Eye (tissue), 1 donor: ENCODE measurements at regions not wholly inside any gene's neighbourhood (a gene's known extent, or its start where the extent isn't known, plus 50 kb on each side); places are given as distances from the start of the nearest gene placed in this dataset.
A peak's percentile ranks its signal among the peaks of the same experiment; 100 is the strongest.
"Not testable (repeated sequence)": the region's sequence is repeated elsewhere in the genome, so short reads cannot be mapped to it uniquely, and the experiment has no call there.

ENCODE experiments used
- DNase-seq: peaks from one replicate; pipeline ENCODE4 v3.0.0-alpha.2; 2015

DNA sequence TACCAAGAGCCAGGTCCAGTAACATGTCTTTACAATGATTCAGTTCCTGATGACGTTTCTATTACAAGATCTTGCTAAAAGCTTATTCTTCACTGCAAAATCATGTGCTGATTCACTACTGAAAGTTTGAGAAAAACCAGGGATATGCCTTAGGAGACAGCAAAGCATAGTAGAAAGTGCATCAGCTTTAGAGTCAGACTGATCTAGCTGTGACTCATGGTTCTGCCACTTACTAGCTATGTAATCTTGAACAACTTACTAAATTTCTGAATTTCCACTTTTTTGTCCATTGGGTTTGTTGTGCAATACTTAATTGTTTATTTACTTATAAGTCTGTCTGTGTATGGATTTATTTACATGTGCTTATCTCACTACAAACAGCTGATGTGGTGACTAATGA lies 198.5 kb upstream of the RSPO3 start:
- no peak for DNase-seq

DNA sequence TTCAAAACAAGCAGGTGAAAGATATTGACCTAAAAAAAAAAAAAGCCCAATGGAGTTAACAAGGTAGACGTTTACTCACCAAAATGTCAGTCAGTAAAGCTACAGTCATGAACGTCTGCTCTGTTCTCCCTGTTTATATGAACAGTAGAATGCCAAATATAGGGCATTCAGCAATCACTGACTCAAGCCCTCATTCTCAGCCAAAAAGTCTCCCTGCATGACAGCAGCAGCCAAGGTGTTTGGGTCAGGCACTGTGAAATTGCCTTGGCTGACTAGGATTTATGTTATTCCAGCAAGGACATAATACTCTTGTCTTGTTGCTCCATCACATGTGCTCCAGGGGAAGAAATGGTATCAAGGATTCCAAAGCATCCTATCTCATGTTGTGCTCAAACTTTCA lies 194.7 kb upstream of the RSPO3 start:
- DNase-seq = no peak

DNA sequence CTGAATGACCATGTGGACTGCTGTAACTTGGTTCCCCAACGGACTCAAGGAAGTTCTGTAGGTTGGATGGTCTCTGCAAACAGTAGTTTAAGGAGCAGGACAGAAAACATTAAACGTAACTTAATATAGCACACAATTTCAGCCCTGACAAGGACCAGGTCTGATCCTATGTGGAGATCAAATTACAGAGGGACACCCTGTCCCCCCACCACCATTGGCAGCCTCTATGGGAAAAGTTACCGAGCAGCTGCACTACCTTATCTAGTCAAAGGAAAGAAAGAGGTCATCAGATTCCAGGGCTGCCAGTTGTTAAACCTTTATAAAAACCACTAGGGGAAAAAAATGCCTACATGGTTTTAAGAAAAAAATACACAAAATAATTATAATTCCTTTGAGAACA lies 191.5 kb upstream of the RSPO3 start:
- no peak for DNase-seq

DNA sequence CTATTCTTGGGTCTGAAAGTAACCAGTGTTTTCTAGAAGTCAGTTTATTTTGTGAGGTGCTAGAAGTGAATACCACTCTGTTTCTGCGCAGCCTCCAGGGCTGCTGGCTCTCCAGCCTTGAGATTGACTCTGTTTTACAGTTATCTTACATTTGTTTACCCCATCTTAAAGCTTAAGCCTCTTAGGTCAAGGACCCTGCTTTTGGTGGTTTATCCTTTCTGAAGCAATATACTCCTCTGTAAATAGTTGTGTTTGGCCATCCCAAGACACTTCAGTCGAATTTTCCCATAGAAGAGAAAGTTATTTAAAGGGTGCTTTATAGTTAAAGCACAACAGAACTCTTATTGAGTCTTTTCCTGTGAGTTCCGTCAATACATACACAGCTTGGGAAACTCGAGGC lies 190.6 kb upstream of the RSPO3 start:
- no peak for DNase-seq

DNA sequence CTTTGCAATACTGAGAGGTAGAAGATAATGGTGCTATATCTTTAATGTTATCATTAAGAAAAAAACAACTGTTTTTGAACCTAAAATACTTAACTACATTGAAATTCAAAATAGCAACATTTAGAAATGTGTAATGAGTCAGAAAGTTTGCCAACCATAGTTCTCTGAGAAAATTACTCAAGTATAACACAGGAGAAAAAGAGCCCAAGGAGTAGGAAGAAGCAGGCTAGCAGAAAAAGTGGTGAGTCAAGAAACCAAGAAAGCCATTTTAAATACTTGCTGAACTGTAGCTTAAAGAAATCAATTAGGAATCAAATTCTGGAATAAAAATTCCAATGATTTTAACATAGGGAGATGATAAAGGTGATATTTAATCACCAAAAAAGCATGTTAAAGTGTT lies 181.0 kb upstream of the RSPO3 start:
- no peak for DNase-seq

DNA sequence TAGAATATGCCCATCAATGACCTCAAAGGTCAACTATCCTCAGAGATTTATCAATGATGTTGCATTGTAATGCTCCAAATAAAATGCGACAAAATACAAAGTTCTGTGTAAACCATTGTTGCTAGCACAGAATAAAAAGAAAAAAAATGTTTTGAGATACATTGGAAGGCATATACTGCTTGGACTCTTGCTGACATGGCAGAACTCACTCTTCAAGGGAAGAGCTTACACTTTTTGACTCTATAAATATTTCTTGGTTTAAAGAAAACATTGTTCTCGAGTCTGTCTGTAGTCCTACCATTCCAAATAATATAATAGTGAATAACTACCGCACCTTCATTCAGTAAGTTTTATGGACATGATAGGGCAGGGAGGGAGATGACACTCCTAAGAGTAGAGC lies 178.7 kb upstream of the RSPO3 start:
- no peak for DNase-seq

DNA sequence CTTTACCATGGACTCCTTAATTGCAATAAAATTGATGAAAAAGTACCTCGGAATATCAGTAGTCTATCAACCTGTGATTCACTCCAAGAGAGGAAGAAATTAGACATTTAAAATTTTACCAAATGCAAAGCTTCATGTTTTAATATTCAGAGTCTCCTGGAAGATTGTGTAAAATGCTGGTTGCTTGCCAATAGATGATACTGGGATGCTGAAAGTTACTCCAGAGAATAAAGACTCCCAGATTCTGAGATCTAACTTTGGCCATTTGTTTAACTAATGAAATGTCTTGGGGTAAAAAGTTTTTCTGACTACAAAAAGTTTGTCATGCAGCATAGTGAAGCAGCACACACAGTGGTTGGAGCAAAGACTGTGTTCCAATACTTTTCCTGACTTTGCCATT lies 176.7 kb upstream of the RSPO3 start:
- no peak for DNase-seq

DNA sequence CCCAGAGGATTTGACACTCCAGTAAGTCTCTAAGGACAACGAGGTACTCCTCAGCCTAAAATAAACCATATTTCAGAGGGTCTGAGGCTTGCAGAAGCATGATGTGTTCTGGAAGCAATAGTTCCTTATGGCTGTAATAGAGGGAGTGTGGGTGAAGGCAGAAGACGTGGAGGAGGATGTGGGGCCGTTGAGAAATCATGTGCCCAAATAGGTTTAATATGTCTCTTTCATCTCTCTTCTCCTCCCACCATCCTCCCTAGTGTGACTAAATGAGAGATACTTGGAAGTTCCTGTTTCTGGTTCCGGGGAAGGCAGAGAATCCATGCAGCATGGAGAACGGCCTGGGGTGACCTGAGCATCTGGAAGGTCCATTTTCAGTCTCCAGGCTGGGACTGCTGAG lies 174.0 kb upstream of the RSPO3 start:
- DNase-seq = no peak

DNA sequence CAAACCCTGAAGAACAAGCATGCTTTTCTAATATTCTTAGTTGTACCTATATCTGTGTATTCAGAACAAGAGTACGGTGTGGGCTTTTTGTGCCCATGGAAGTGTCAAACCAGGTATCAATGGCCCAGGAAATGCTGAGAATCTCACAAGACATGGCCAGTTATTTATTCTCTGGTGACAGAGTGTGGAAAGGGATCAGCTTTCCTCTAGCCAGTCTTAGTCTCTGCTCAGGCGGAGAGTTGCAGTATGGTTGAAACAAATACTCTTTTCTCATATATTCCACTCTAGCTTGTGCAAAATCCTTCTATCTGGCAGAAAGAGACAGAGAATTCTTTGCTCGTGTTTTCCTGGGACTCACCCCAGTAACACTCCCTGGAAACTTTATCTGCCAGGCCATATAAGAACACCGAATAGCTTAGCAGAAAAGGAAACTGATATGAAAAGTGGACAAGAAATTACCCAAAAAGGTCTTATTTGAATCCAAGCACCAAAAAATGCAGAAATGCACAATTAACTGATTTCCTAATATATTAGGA lies 173.3 kb upstream of the RSPO3 start:
- no peak for DNase-seq

DNA sequence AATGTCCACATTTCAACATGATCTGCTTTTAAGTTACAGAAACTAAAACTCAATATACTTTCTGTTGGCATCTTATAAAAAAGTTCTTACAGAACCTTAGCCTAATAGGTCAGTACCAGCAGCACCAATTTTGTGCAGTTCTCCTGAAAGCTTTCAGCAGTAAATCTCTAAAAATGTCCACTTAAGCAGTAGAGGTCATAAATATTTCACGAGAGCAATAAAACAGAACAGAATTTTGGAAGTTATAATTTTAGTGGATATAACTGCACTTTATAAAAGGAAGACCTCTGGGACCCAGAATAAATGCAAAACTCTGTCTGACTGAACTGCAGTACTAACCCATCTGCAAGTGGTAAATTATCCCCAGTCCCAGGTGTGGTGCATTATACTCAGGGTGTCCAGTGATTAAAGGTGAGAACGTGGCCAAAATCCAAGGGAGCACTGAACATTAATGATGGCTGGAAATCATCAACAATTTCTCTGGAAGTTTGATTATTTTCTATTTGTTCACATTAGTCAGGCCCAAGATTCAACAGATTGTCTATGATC lies 172.6 kb upstream of the RSPO3 start:
- no peak for DNase-seq

DNA sequence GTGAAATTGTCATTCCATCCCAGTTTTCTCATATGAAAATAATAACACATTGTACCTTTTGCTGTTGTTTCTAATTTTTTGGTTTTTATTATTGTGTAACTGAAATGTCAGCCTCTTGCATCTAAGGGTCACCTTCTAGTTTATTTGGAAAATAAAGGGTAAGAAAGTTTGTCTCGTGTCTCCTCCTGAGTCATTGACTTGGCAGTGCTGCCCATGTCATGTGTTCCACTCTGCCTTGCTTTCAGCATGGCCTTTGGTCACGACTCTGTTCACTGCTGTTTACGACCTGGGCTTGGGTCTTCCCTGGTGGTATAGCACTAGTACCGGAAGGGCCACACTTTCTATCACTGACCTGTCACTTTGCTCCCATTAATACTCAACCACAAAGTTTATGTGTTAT lies 171.4 kb upstream of the RSPO3 start:
- DNase-seq = no peak

DNA sequence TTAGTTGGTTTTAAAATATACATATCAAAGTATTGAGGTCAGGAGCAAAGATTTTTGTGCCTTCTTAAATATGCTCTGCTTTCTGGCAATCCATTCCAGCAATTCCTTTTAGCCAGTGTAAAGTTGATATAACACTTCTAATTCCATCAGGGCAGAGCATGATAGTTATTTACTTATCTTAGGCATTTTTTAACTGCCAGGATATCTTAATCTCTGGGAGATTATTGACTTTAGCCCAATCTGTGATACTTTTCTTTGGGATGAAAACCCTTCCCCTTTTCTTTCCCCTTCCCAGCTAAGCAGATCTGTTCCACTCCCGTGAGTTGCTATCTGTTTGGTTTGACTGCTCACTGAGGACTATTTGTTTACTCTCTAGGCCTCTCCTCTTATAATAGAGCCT lies 168.7 kb upstream of the RSPO3 start:
- DNase-seq = no peak

DNA sequence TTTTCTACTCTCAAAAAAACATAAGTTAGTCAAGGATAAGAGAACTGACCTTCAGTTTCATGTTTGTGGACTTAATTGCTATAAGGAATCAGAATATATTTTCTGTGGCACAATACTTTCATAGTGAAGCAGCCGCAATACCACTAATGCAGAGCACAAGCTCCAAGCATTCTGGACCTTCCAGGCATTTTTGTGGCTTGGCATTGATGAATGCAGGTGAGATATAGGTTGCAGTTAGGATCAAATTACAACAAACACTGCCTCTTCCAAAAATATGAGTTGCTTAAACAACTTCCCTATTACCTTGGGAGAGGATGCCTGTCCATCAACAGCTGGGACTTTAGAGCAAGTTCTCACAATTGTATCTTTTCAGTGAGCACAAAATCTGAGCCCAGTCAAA lies 162.8 kb upstream of the RSPO3 start:
- no peak for DNase-seq

DNA sequence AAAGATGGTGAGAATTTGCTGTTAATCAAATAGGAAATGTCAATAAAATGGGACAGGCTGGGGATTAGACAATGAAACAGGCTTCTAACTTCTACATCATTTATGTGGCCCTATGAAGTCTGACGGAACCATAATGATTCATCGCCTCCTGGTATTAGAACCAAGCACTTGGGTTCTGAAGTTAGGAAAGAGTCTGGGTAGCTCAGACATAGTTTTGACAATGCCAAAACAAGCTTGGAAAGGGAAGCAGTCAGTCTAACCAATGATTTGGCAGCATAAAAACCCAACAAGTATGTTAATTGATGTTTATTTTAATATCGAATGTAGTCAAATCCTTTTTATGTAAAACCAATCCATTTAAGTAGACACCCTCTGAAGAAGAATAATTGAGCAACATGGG lies 160.8 kb upstream of the RSPO3 start:
- DNase-seq = no peak

DNA sequence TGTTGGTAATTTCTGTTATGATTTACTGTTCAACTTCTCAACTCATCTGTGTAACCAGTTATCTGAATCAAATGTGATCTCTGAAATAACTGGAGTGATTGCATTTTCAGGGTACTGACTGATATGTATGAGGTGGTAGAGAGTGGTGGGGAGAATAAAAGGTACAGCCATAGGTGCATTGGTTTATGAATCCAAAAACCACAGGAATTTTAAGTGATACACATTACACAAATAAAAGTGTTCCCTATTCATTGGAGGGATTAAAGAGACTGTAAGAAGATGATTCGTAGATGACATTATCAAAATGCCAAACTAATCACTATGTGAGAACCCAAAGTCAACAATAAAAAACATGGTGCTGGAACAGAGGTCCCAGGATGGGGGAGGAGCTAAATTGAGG lies 158.7 kb upstream of the RSPO3 start:
- DNase-seq = no peak

DNA sequence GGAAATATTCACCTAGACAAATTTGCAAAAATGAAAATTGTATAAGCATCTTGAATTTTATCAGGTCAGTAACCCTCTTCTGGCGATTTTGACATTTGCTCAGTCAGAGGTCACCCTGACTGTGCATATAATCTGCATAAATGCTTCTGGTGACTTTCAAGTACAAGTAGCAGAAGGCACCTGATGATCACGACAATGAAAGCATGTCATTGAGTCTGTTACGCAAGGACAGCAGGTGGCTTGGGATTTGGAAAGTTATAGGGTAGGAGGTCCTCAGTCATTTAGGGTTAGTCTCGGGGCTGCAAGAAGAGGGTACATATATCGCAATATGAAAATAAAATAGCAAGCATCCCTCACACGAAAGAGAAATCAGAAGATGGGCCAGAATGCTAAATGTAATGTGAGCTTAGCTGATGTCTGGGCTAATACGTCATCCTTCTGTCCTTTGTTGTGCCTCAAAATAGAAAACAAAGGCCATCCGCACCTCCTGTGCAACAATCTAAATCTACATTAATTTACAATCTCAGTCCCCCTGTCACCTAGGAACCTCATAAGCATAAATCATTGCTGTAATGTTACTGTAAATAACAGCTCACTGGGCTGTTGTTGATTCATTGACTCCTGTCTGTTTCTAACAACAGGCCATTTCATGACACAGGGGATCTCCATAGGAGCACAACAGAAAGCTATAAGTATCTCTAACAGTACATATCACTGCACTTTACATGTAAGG lies 155.2 kb upstream of the RSPO3 start:
- DNase-seq = peak; percentile 11

DNA sequence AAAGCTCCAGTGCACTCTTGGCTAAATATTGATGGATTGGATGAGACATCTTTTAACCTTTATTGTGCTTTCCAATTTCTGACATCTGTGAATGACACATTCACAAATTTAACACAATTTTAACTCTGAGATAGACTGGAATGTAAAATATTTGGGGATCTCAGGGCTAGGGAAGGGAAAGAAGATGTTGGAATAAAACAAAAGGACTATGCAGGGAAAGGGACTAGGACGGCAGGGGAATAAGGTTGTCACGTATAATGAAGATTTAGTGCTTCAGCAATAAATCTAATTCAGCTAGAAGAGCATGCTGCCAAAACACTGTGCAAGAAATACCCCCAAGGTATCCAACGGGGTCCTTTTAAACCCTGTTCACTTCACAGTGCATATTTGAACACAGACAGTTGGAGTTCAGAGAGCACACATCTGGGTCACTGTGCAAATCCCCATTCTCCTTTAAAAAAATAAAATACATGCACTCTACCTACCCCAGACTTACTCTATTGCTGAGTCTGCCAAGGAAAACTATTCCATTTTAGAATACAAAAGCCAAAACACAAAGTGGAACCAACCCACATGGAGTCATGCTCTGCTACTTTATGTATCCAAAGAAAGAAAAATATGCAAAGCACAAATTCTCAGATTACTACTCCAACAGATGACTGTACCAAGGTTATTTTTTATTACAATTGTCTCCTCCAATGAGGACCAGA lies 151.0 kb upstream of the RSPO3 start:
- peak; percentile 52 for DNase-seq

DNA sequence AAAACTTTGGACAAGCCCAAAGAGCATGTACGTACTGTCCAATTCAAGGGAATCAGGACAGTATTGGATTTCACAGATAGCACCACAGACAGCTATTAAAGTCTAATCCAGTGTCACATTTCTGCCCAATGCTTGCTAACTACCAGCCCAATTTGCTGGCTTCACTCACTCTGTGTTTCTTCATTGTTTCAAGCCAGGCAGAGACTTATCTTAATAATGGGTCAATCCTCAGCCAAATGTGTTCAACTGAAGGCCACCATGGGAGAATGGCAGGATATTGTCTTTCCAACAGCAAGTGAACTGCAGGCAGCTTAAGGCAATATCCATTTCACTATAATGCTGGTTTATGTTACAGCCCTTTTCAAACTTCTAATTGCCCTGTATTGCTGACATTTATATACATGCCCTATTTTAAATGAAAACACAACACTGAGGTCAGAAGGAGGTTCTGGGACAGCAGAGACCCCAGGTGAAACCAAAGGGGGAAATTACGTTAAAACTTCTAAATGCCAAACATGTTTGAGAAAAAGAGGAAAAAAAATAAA lies 142.1 kb upstream of the RSPO3 start:
- DNase-seq = peak; percentile 5

DNA sequence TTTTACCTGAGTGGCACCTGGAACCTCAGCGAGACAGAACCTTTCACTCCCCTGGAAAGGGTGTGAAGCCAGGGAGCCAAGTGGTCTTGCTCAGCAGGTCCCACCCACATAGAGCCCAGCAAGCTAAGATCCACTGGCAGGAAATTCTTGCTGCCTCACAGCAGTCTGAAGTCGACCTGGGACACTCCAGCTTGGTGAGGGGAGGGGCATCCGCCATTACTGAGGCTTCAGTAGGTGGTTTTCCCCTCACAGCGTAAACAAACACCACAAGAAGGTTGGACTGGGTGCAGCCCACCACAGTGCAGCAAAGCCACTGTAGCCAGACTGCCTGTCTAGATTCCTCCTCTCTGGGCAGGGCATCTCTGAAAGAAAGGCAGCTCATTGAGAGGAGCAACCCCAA lies 134.7 kb upstream of the RSPO3 start:
- DNase-seq = no peak

DNA sequence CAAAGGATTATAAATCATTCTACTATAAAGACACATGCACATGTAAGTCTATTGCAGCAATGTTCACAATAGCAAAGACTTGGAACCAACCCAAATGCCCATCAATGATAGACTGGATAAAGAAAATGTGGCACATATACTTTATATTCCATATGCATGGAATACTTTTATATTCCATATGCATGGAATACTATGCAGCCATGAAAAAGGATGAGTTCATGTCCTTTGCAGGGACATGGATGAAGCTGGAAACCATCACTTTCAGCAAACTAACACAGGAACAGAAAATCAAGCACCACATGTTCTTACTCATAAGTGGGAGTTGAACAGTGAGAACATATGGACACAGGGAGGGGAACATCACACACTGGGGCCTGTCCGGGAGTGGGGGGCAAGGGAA lies 130.3 kb upstream of the RSPO3 start:
- DNase-seq = not testable (repeated sequence)

DNA sequence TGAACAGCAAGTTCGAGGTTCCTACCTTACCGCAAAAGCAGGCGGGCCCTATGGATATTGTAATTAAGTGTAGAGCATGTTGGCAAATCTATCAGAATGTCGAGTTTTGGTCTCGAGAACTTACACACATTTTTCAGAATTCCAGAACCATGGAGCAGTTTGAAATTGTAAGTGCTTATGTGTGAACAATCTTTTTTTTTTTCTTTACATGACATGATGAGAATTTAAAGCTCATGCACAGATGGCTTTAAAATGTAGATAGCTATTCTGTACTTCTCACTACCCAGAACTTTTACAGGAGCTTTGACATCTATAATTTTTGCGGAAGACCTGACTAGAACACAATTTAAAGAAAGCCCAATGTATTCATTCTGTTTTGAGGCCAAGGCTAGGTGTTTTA lies 117.8 kb upstream of the RSPO3 start:
- no peak for DNase-seq

DNA sequence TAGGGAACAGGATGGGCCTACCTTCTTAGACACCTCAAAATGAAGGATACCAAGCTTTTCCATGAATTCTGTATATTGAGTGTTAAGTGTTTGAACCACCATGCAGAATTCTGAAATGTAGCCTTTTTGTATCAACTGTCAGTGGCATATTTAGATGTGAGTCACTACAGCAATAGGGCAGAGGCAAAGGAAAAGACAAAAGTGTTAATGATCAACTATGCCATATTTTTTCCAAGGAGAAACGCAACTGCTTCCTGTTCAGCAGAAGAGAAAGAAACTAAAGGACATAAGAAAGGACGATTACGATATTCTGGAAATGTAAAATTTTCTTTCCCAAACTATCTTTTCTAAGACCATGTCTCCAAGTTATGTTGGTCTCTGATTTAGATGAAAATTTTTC lies 104.6 kb upstream of the RSPO3 start:
- DNase-seq = no peak

DNA sequence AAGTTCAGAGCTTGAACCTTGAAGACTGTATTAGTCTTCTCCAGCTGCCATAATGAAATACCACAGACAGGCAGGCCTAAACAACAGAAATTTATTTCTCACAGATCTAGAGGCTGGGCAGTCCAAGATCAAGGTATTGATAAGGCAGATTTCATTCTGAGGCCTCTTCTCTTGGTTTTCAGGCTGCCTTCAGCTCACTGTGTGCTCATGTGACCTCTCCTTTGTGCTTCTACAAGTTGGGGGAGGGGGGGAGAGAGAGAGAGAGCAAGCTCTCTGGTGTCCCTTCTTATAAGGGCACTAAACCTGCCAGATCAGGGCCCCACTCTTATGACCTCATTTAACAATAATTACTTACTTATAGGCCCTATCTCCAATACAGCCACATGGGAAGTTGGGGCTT lies 102.6 kb upstream of the RSPO3 start:
- DNase-seq = no peak

DNA sequence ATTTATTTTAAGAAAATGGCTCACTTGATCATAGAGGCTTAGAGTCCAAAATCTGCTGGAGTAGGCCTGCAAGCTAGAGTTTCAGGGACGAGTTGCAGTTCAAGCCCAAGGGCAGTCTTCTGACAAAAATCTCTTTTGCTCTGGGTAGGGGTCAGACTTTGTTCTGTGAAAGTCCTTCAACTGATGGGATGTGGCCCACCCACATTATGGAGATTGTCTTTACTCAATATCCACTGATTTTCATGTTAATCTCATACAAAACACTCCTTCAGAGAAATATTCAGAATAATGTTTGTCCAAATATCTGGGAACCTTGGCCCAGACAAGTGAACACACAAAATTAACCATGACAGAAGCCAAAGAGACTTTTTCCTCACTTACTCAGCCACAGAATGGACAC lies 98.6 kb upstream of the RSPO3 start:
- no peak for DNase-seq
